ENCODE measurements at regions not wholly inside any gene's neighbourhood (a gene's known extent, or its start where the extent isn't known, plus 50 kb on each side); places are given as distances from the start of the nearest gene placed in this dataset.
A peak's percentile ranks its signal among the peaks of the same experiment; 100 is the strongest.

- intact Hi-C loops (cut with micrococcal nuclease; ENCODE audit: unreplicated experiment) (loop anchor here (10.0 kb wide), 1 partner anchor 112 kb away; no protein-coding TSS in a partner anchor), in situ Hi-C loops (cut with HindIII; ENCODE audit: low pct_unique_long_range_greater_than_20kb, low sequenced_read_pairs) (no loop called here)
- peaks cover 22% of the 10 kb centered on the region for H3K27me3 ChIP-seq (ENCODE audit: control insufficient read depth, insufficient read depth, low read length)
- BruUV-seq (replicated peaks) = no TSS peak
- DNase-seq (ENCODE audit: low read depth, low spot score) (no peak), ATAC-seq (no peak)
- H3K4me1 ChIP-seq (ENCODE audit: control insufficient read depth, insufficient read depth, low read length) = peaks cover 6% of the 10 kb centered on the region
- H3K9me3 ChIP-seq (ENCODE audit: control insufficient read depth, insufficient read depth, low read depth, low read length) = no peaks in the 10 kb centered on the region
- H3K4me3 ChIP-seq (ENCODE audit: low read depth in 2 of 2, low read length in 2 of 2) = no peak overlapping the region
- ChIA-PET CTCF (no interaction called here), POLR2A (no interaction called here)
- no peaks in the 10 kb centered on the region; the same call in 1 of the 2 replicates for H3K36me3 ChIP-seq (ENCODE audit: control insufficient read depth, insufficient read depth, low read length)
- no peak overlapping the region for H3K27ac ChIP-seq (ENCODE audit: low read length)
- TF ChIP-seq REST (IDR thresholded peaks at IDR 0.05; ENCODE audit: insufficient read depth in 1 of 2, low read depth in 2 of 2, low read length in 1 of 2) (no peak), SIN3A (IDR thresholded peaks at IDR 0.05; ENCODE audit: borderline replicate concordance, insufficient read depth, low read depth, low read length) (no peak), CTCF (IDR thresholded peaks at IDR 0.05) (no peak), POLR2AphosphoS5 (IDR thresholded peaks at IDR 0.05; ENCODE audit: low read depth, low read length) (no peak), TCF7L2 (IDR thresholded peaks at IDR 0.05; ENCODE audit: low read depth, low read length) (no peak)
Observed at GRCh38 chr2:174686430-174686829, 77.8 kb downstream of the CHRNA1 start.

- in situ Hi-C loops (cut with HindIII; ENCODE audit: low pct_unique_long_range_greater_than_20kb, low sequenced_read_pairs) = no loop called here
- ATAC-seq = peak; percentile 56; the same call in 1 of the 2 replicates
- H3K4me3 ChIP-seq (ENCODE audit: low read depth in 2 of 2, low read length in 2 of 2) = peak overlapping the region; percentile 54 to 58
Observed at GRCh38 chr2:174683392-174683759, 80.9 kb downstream of the CHRNA1 start.

More at GRCh38 chr2:174683392-174683759, 80.9 kb downstream of the CHRNA1 start:
- no TSS peak for BruUV-seq (replicated peaks)
- Histone ChIP-seq H3K4me1 (ENCODE audit: control insufficient read depth, insufficient read depth, low read length) (peaks cover 6% of the 10 kb centered on the region), H3K27ac (ENCODE audit: low read length) (no peak overlapping the region), H3K9me3 (ENCODE audit: control insufficient read depth, insufficient read depth, low read depth, low read length) (no peaks in the 10 kb centered on the region), H3K27me3 (ENCODE audit: control insufficient read depth, insufficient read depth, low read length) (peaks cover 22% of the 10 kb centered on the region), H3K36me3 (ENCODE audit: control insufficient read depth, insufficient read depth, low read length) (no peaks in the 10 kb centered on the region; the same call in 1 of the 2 replicates)
- no peak for DNase-seq (ENCODE audit: low read depth, low spot score)
- TF ChIP-seq REST (IDR thresholded peaks at IDR 0.05; ENCODE audit: insufficient read depth in 1 of 2, low read depth in 2 of 2, low read length in 1 of 2) (no peak), CTCF (IDR thresholded peaks at IDR 0.05) (peak; percentile 42)
- intact Hi-C loops (cut with micrococcal nuclease; ENCODE audit: unreplicated experiment) = loop anchor here (5.0 to 10.0 kb wide), 2 partner anchors 109 to 221 kb away; no protein-coding TSS in a partner anchor
- ChIA-PET CTCF (no interaction called here), POLR2A (no interaction called here)
